Fibroblast of villous mesenchyme (primary cell): ENCODE measurements at regions not wholly inside any gene's neighbourhood (a gene's known extent, or its start where the extent isn't known, plus 50 kb on each side); places are given as distances from the start of the nearest gene placed in this dataset.

Experiments
- DNase-seq: peaks from one replicate; pipeline ENCODE4 v3.0.0-alpha.2; 2010; ENCODE audit warnings: low read depth
- H3K4me3 ChIP-seq: 2 replicates; pipeline ENCODE4 v1.5.1; 2011; ENCODE audit warnings: low read depth, mild to moderate bottlenecking, low read length
- CTCF ChIP-seq: IDR thresholded peaks from 2 replicates; pipeline ENCODE4 v1.5.1; 2012; ENCODE audit warnings: low read depth, mild to moderate bottlenecking, low read length; ENCODE audit not compliant: insufficient read depth

DNA sequence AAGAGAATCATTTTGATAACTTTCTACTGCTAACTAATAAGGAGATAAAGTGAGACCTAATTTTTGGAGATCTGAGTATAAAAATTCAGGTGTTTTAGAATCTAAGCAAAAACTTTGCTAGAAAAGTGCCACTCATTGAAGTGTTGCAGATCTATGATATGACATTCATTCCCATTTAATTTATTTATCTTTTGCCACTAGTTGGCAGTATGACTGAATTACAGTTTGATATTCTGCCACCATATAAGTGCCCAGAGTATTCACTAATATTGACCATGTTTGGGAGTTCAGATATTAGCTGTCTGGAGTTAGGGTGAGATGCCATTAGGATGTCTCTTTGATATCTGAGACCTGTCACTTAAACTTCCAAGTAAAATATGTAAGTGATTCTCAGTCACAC is 251.3 kb upstream of the GBE1 start:
- no peak for TF ChIP-seq CTCF
- no peak overlapping the region for H3K4me3 ChIP-seq
- DNase-seq, result no peak

DNA sequence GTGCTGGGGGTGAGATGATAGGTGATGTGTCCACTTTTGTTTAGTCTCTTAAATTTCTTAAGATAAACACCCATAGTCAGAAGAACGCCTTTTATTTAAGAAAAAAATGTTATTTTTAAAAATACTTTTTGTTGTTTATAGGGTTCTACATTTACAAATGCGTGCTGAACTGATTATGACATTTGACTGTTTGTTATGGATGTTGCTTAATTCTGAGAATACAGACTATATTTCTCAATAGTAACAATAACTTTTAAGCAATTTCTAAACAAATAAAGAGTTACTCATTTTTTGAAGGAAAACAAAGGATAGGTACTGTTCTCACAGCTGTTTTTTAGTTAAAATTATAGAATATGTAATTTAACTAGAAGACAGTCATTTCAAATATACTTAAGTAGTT is 249.9 kb upstream of the GBE1 start:
- DNase-seq, result peak; percentile 42
- no peak overlapping the region for H3K4me3 ChIP-seq
- no peak for TF ChIP-seq CTCF

DNA sequence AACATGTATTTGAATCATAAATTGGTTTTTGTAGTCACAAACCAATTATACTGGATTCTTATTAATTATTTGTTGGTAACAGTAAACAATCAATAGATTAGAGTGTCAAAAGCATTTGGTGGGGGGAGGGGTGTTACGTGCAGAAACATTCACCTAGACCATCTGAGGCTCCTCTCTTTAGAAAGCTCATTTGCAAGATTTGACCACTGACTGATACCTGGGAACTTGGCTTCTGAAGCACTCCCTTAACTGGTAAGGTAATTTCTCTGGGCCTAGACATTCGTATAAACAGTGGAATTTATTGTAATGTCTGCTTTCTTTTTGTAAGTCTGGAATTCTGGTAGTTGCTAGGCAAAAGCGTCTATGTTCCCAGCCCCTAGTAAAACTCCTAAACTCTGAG is 243.8 kb upstream of the GBE1 start:
- no peak for DNase-seq
- no peak overlapping the region for H3K4me3 ChIP-seq
- TF ChIP-seq CTCF, result no peak

- H3K4me3 ChIP-seq, result no peak overlapping the region
- no peak for DNase-seq
- no peak for TF ChIP-seq CTCF
Observed at GRCh38 chr3:82004266-82004665, 242.8 kb upstream of the GBE1 start.

DNA sequence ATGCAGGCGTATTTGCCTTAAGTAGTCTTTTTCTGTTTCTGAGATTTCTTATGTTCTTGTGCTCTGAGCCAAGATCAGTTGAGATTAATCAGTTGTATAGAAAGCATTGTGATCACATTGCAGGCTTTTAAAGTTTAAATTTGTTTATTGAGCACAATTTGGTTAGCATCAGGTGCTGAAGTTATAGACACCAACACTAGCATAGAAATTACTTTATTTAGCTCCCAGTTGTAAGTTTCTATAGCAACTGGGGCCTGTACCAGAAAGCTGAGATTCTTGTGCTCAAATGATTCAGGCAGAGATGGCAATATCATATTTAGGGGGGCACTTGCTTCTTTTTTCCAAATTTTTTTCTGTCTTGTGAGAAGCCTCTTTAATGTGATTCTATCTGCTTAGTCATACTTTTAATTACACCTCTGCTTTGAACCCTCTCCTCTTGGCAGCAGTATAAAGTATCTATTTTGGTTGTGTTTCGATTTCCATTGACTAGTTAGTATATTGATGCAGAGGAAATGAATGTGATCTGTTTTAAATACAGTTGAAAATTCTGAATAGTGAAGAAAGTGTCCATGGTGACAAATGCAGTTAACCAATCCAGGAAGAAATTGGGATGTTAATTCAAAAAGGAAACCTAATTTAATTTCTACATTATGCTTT is 241.7 kb upstream of the GBE1 start:
- no peak overlapping the region for H3K4me3 ChIP-seq
- no peak for DNase-seq
- TF ChIP-seq CTCF, result no peak

DNA sequence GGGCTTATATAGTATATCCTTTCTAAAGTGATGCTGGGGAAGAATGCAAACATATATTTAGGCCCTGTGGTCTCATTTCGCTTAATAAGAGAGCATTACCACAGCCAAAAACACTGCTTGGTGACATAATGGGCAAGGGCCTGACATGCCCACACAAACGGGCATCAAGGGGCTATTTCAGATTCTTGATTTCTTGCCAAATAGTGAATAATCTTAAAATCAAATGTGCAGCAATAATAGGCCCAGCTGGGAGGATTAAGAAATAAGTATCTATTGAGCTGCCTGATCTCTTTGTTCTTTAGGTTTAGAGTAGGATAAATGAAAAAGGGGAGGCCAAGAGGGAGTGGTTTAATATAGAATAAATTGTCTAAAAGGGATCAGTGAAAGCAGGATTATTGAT is 241.0 kb upstream of the GBE1 start:
- no peak for DNase-seq
- H3K4me3 ChIP-seq, result no peak overlapping the region
- no peak for TF ChIP-seq CTCF

GRCh38 chr3:82001276-82001923 is 240.0 kb upstream of the GBE1 start:
- no peak for DNase-seq
- no peak for TF ChIP-seq CTCF
- no peak overlapping the region for H3K4me3 ChIP-seq
